HG03342 (cell line): ENCODE measurements at regions not wholly inside any gene's neighbourhood (a gene's known extent, or its start where the extent isn't known, plus 50 kb on each side); places are given as distances from the start of the nearest gene placed in this dataset.
"Not testable (repeated sequence)": the region's sequence is repeated elsewhere in the genome, so short reads cannot be mapped to it uniquely, and the experiment has no call there.

ENCODE experiments used
- ATAC-seq: cut with Tn5 transposase; IDR thresholded peaks from one replicate; pipeline ENCODE4 v1.9.1; 2021; ENCODE audit warnings: mild to moderate bottlenecking, moderate library complexity; ENCODE audit not compliant: unreplicated experiment

DNA sequence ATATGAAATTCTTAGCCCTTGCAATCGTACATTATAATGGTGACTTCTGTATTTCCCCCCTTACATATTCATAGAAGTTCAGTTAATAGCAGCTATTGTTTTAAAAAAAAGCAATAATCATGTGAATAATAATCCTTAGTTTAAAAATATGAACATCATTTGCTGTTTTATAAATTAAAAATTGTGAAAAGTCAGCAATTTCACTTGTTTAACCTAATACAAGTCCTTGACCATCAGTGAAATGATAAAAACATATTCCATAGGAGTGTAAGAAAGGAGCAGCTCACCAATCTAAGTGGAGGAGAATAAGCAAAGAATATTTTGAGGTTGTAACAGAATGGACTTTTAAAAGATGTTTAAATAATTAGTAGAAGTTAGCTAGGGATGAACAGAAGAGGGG, 650.2 kb downstream of the SUCLG1 start:
- no peak for ATAC-seq

DNA sequence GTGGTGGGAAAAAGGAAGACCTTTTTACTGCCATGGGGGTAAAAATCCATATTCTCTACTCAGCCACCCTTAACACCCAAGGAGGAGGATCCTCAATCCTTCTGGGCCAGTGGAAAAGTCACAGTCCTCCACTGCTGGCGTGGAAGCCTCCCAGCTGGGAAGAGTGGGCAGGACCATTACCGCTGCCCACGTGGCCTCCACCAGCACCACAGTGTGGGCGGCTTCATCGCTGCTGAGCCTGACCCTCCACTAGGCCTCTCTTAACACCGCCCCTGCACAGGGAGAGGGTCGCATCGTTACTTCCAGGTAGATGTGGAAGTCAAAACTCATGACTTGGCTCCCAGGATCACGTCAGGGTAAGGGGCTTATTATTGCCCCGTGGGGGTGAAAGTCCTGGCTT, 656.5 kb downstream of the SUCLG1 start:
- ATAC-seq, result no peak

- ATAC-seq, result no peak
Observed at GRCh38 chr2:83795777-83796176, 663.3 kb downstream of the SUCLG1 start.

DNA sequence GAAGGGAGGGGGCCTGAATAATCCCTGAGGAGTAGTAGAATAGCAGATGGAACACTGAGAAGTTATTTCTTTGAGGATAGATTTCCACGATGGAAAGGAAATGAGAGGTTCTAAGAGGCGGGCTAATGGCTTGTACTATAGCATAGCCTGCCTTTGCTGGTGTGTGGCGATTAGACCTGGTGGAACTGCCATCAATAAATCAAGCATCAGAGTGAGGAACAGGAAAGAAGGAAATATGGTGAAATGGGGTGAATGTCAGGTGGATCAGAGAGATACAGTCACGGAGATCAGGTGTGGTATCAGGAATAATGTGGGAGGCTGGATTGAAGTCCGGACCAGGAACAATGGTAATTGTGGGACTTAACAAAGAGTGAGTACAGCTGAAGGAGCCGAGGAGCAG, 668.6 kb downstream of the SUCLG1 start:
- not testable (repeated sequence) for ATAC-seq

- ATAC-seq, result not testable (repeated sequence)
Observed at GRCh38 chr2:83789674-83790073, 669.4 kb downstream of the SUCLG1 start.

DNA sequence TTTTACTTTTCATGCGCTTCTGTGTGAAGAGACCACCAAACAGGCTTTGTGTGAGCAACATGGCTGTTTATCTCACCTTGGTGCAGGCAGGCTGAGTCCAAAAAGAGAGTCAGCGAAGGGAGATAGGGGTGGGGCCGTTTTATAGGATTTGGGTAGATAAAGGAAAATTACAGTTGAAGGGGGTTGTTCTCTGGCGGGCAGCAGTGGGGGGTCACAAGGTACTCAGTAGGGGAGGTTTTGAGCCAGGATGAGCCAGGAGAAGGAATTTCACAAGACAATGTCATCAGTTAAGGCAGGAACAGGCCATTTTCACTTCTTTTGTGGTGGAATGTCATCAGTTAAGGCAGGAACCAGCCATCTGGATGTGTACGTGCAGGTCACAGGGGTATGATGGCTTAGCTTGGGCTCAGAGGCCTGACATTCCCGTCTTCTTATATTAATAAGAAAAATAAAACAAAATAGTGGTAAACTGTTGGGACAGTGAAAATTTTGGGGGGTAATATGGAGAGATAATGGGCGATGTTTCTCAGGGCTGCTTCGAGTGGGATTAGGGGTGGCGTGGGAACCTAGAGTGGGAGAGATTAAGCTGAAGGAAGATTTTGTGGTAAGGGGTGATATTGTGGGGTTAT, 670.0 kb downstream of the SUCLG1 start:
- not testable (repeated sequence) for ATAC-seq

DNA sequence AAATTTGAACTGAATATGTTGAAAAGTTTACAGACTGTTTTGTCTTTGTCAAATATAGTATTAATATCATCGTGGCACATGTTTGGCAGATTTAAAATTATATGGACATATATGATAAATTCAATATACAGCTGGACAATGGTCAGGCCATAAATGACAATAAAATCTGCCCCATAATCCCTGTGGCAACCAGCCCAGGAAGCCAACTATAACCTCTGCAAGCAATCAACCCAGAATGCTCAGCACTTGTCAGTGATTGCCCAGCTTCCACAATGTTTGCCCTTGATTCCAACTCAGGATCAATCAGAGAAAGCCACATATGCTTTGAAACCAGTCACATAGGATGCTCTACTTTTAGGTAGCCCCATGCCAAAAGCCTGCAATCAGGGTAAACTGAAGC, 671.9 kb downstream of the SUCLG1 start:
- ATAC-seq, result no peak

GRCh38 chr2:83786140-83786539, 672.9 kb downstream of the SUCLG1 start:
- no peak for ATAC-seq

DNA sequence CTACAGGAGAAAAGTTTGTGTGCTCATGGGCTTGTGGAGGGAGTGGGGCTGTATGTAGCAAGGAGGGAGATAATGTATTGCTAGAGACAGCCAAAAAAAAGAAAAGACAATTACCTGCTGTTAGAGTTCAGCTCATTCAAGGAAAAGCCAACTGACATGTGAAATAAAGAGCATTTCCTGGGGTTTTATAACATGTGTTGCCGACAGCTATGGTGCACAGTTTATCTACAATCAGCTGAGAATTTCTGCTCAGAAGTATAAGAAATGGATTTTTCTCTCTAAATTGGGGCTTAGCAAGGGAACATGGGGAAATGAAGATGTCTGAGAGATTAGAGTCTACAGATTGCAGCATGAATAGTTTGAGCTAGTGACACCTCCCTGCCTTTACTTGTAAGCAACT, 674.1 kb downstream of the SUCLG1 start:
- no peak for ATAC-seq

- ATAC-seq, result no peak
Observed at GRCh38 chr2:83784315-83784714, 674.8 kb downstream of the SUCLG1 start.

- ATAC-seq, result no peak
Observed at GRCh38 chr2:83782122-83782521, 677.0 kb downstream of the SUCLG1 start.

GRCh38 chr2:83764447-83765005, 694.6 kb downstream of the SUCLG1 start:
- no peak for ATAC-seq

- no peak for ATAC-seq
Observed at GRCh38 chr2:83757329-83757728, 701.8 kb downstream of the SUCLG1 start.

DNA sequence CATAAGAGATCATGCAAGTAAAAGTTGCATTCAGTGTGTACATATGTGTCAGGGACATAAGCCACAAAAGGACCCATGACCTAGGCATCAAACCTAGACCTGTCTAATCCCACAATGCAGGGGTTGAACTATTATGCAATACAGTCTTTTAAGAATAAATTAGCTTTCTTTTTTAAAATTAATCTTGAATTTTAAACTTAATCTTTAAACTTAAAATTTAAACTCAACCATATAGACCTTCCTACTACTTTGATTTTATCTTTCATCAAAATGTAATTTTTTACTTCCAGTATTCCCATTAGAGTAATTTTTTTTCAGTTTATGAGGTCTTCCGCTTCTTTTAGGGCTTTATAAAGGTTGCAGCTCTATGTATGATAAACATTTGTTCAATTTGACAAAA, 702.9 kb downstream of the SUCLG1 start:
- no peak for ATAC-seq

- ATAC-seq, result no peak
Observed at GRCh38 chr2:83747141-83747540, 711.9 kb downstream of the SUCLG1 start.

DNA sequence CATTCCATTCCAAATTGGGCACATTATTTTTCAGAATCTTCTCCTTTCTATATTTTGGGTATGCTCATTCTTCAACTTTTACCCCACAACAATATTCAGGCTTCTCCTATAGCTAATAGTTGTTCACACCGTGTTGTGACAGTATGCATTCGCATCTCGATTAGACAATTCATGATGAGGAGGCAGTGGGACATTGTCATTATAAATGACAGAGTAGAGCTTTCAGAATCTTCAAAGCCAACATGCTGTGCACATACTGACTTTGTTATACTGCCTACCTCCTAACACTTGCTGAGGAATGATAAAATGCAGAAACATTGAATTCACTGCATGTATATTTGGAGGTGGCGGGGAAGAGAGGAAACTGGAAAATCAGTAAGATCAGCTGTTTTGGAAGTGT, 714.2 kb downstream of the SUCLG1 start:
- ATAC-seq, result no peak

GRCh38 chr2:83742117-83742782, 716.8 kb downstream of the SUCLG1 start:
- no peak for ATAC-seq

- ATAC-seq, result no peak
Observed at GRCh38 chr2:83730223-83730622, 728.9 kb downstream of the SUCLG1 start.

DNA sequence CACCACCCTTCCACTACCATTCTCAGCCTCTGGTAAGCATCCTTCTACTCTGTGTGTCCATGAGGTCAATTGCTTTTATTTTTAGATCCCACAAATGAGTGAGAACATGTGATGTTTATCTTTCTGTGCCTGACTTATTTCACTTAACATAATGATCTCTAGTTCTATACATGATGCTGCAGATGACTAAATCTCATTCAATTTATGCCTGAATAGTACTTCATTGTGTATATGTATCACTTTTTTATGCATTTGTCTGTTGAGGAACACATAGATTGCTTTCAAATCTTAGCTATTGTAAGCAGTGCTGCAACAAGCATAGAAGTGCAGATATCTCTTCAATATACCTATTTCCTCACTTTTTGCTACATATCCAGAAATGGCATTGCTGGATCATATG, 733.3 kb downstream of the SUCLG1 start:
- no peak for ATAC-seq

DNA sequence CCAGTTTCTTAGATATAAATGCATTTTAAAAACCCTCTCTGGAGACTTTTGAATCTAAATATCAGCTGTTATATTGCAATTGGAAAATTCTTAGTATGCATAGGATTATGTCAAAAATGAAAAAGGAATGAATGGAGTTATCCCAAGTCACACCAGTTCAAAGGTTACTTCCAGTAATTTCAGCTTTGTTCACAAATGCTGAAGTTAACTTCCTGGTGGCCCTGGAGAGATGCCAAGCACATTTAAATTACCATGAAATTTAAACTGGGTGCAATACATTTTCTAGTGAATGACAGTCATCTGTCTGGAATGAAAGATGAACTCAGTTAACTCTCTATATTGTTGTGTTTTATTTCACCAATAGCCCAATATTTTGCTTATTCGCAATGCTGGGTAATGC, 753.9 kb downstream of the SUCLG1 start:
- no peak for ATAC-seq

DNA sequence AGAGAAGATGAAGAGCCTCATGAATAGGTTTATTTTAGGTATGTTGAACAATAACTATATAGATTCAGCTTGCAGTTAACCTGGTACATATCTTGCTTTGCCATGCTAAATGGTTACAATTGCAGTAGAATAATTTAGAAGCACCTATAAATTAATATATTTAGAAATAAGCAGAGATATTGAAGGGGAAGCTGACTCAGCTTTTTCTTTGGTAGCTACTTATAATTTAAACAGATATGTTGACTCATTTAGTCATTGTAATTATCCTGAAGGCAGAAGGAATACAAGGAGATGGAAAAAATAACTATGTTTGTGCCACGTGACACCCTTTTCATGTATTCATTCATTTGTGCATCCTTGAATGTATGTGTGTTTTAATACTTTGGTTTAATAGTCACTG, 755.5 kb downstream of the SUCLG1 start:
- no peak for ATAC-seq

GRCh38 chr2:83696838-83697237, 762.2 kb downstream of the SUCLG1 start:
- ATAC-seq, result no peak

GRCh38 chr2:83695530-83695929, 763.5 kb downstream of the SUCLG1 start:
- ATAC-seq, result no peak
